PC-9 (cell line): ENCODE measurements at regions not wholly inside any gene's neighbourhood (a gene's known extent, or its start where the extent isn't known, plus 50 kb on each side); places are given as distances from the start of the nearest gene placed in this dataset.

ENCODE experiments used
- CTCF ChIP-seq: fragments of 200-600 bp; sonication (generic); conservative IDR thresholded peaks from 2 replicates; pipeline ENCODE4 v1.6.1; 2017; ENCODE audit warnings: mixed run types, antibody characterized with exemption, mild to moderate bottlenecking, moderate library complexity
- EZH2 ChIP-seq: fragments of 200-600 bp; sonication (generic); IDR thresholded peaks from 2 replicates; pipeline ENCODE4 v1.8.0; 2017; ENCODE audit warnings: antibody characterized with exemption, low read depth

GRCh38 chr2:104474716-104475115 lies 379.2 kb upstream of the POU3F3 start:
- TF ChIP-seq EZH2 (no peak), CTCF (no peak)
